ENCODE measurements at regions not wholly inside any gene's neighbourhood (a gene's known extent, or its start where the extent isn't known, plus 50 kb on each side); places are given as distances from the start of the nearest gene placed in this dataset.

GRCh38 chr9:116059466-116059865 is 94.1 kb upstream of the PAPPA start:
- H3K27me3 ChIP-seq (ENCODE audit: control insufficient read depth in 4 of 4, insufficient read depth in 4 of 4, low read length in 3 of 4): no peaks in the 10 kb centered on the region
- H3K9me3 ChIP-seq (ENCODE audit: control insufficient read depth in 4 of 4, low read length in 3 of 4): no peaks in the 10 kb centered on the region
- no peak for TF ChIP-seq JUND (IDR thresholded peaks at IDR 0.05)
- TF ChIP-seq HNF4A (conservative IDR thresholded peaks at IDR 0.05): no peak
- TF ChIP-seq NR2F2 (IDR thresholded peaks at IDR 0.05): no peak
- TF ChIP-seq RAD21 (IDR thresholded peaks at IDR 0.05): no peak
- no peak for TF ChIP-seq ZBTB33 (IDR thresholded peaks at IDR 0.05)
- TF ChIP-seq CTCF (IDR thresholded peaks at IDR 0.05; ENCODE audit: low read depth, low read length, missing input control): no peak
- TF ChIP-seq RXRA (IDR thresholded peaks at IDR 0.05): no peak
- TF ChIP-seq SP1 (IDR thresholded peaks at IDR 0.05): no peak
- TF ChIP-seq EGR1 (IDR thresholded peaks at IDR 0.05; ENCODE audit: low read depth in 2 of 2): no peak
- no peak for TF ChIP-seq FOXA2 (IDR thresholded peaks at IDR 0.05)
- H3K36me3 ChIP-seq (ENCODE audit: control insufficient read depth in 4 of 4, insufficient read depth in 3 of 4, low read depth in 1 of 4, low read length in 3 of 4): no peaks in the 10 kb centered on the region
- H3K27ac ChIP-seq (ENCODE audit: low read depth in 1 of 2, low read length in 2 of 2): no peak overlapping the region
- DNase-seq (ENCODE audit: low spot score): no peak
- WGBS: 89% methylated on average over 2 of the region's 2 CpGs
- H3K4me3 ChIP-seq (ENCODE audit: low read depth in 1 of 3, low read length in 3 of 3): no peak overlapping the region
- H3K4me1 ChIP-seq (ENCODE audit: control insufficient read depth in 4 of 4, insufficient read depth in 4 of 4, low read length in 3 of 4): no peaks in the 10 kb centered on the region
- H3K9ac ChIP-seq (ENCODE audit: low read depth in 1 of 2, low read length in 2 of 2): no peak overlapping the region

GRCh38 chr9:116060631-116061030 is 93.0 kb upstream of the PAPPA start:
- H3K9me3 ChIP-seq (ENCODE audit: control insufficient read depth in 4 of 4, low read length in 3 of 4): no peaks in the 10 kb centered on the region
- H3K27me3 ChIP-seq (ENCODE audit: control insufficient read depth in 4 of 4, insufficient read depth in 4 of 4, low read length in 3 of 4): no peaks in the 10 kb centered on the region
- H3K27ac ChIP-seq (ENCODE audit: low read depth in 1 of 2, low read length in 2 of 2): no peak overlapping the region
- 79% methylated on average over 1 of the region's 1 CpG for WGBS
- no peak for DNase-seq (ENCODE audit: low spot score)
- H3K9ac ChIP-seq (ENCODE audit: low read depth in 1 of 2, low read length in 2 of 2): no peak overlapping the region
- no peak for TF ChIP-seq FOXA1 (IDR thresholded peaks at IDR 0.05)
- no peak for TF ChIP-seq SP1 (IDR thresholded peaks at IDR 0.05)
- no peak for TF ChIP-seq REST (IDR thresholded peaks at IDR 0.05)
- TF ChIP-seq ZBTB33 (IDR thresholded peaks at IDR 0.05): no peak
- no peak for TF ChIP-seq NR2F2 (IDR thresholded peaks at IDR 0.05)
- no peak for TF ChIP-seq FOXA2 (IDR thresholded peaks at IDR 0.05)
- no peak for TF ChIP-seq YY1 (IDR thresholded peaks at IDR 0.05)
- TF ChIP-seq CTCF (IDR thresholded peaks at IDR 0.05; ENCODE audit: low read depth, low read length, missing input control): no peak
- no peak overlapping the region for H3K4me3 ChIP-seq (ENCODE audit: low read depth in 1 of 3, low read length in 3 of 3)
- no peaks in the 10 kb centered on the region for H3K36me3 ChIP-seq (ENCODE audit: control insufficient read depth in 4 of 4, insufficient read depth in 3 of 4, low read depth in 1 of 4, low read length in 3 of 4)
- no peaks in the 10 kb centered on the region for H3K4me1 ChIP-seq (ENCODE audit: control insufficient read depth in 4 of 4, insufficient read depth in 4 of 4, low read length in 3 of 4)

All from liver (tissue), 8 donors.